ENCODE measurements at regions not wholly inside any gene's neighbourhood (a gene's known extent, or its start where the extent isn't known, plus 50 kb on each side); places are given as distances from the start of the nearest gene placed in this dataset.
A peak's percentile ranks its signal among the peaks of the same experiment; 100 is the strongest.

GRCh38 chrX:7242613-7243012, 94.7 kb upstream of the PUDP start:
- H3K9me3 ChIP-seq (replicated peaks; ENCODE audit: control insufficient read depth, low read depth, low read length), result no peaks in the 10 kb centered on the region
- no peak overlapping the region for H3K27ac ChIP-seq (ENCODE audit: low read length)
- no peaks in the 10 kb centered on the region for H3K36me3 ChIP-seq (ENCODE audit: control insufficient read depth, insufficient read depth, low read length)
- H3K4me3 ChIP-seq (ENCODE audit: low read length), result no peak overlapping the region
- WGBS (ENCODE audit: insufficient coverage), result no CpG with 5 or more reads among the region's 1 CpG
- H3K4me1 ChIP-seq (ENCODE audit: control insufficient read depth, insufficient read depth, low read length), result no peaks in the 10 kb centered on the region
- no peak for DNase-seq
- H3K27me3 ChIP-seq (ENCODE audit: control insufficient read depth, insufficient read depth, low read length), result peaks cover 12% of the 10 kb centered on the region

- no CpG with 5 or more reads among the region's 2 CpGs for WGBS (ENCODE audit: insufficient coverage)
Observed at GRCh38 chrX:7240929-7241328, 93.0 kb upstream of the PUDP start.

DNA sequence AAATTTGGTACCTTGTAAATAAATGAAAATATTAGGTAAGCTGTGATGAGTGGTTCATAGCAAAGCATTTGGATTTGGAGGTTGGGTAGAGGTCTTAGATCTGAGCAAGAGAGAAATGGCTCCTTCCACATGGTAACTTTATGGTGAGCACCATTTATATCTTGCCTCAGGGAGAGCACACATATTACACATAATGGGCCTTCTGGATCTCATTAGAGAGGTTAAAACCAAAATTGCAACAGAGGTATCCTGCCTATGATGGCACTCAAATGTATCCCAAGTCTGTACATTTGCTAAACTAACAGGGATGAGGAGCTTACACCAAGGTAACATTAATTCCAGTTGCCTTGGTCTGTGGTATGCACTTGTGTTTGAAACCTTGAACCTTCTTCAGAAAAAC, 87.1 kb upstream of the PUDP start:
- Histone ChIP-seq H3K36me3 (ENCODE audit: control insufficient read depth, insufficient read depth, low read length) (no peaks in the 10 kb centered on the region), H3K9me3 (replicated peaks; ENCODE audit: control insufficient read depth, low read depth, low read length) (no peaks in the 10 kb centered on the region), H3K4me3 (ENCODE audit: low read length) (no peak overlapping the region), H3K27ac (ENCODE audit: low read length) (no peak overlapping the region), H3K27me3 (ENCODE audit: control insufficient read depth, insufficient read depth, low read length) (peaks cover 5% of the 10 kb centered on the region), H3K4me1 (ENCODE audit: control insufficient read depth, insufficient read depth, low read length) (no peaks in the 10 kb centered on the region)
- no peak for DNase-seq

More at GRCh38 chrX:7240929-7241328, 93.0 kb upstream of the PUDP start:
- DNase-seq, result no peak
- Histone ChIP-seq H3K36me3 (ENCODE audit: control insufficient read depth, insufficient read depth, low read length) (no peaks in the 10 kb centered on the region), H3K4me1 (ENCODE audit: control insufficient read depth, insufficient read depth, low read length) (no peaks in the 10 kb centered on the region), H3K27ac (ENCODE audit: low read length) (no peak overlapping the region), H3K4me3 (ENCODE audit: low read length) (no peak overlapping the region), H3K9me3 (replicated peaks; ENCODE audit: control insufficient read depth, low read depth, low read length) (no peaks in the 10 kb centered on the region), H3K27me3 (ENCODE audit: control insufficient read depth, insufficient read depth, low read length) (peaks cover 12% of the 10 kb centered on the region)

- no peaks in the 10 kb centered on the region for H3K9me3 ChIP-seq (replicated peaks; ENCODE audit: control insufficient read depth, low read depth, low read length)
- peak; percentile 27 for DNase-seq
- peaks cover 11% of the 10 kb centered on the region for H3K27me3 ChIP-seq (ENCODE audit: control insufficient read depth, insufficient read depth, low read length)
- no peaks in the 10 kb centered on the region for H3K4me1 ChIP-seq (ENCODE audit: control insufficient read depth, insufficient read depth, low read length)
- H3K36me3 ChIP-seq (ENCODE audit: control insufficient read depth, insufficient read depth, low read length), result no peaks in the 10 kb centered on the region
- H3K4me3 ChIP-seq (ENCODE audit: low read length), result no peak overlapping the region
- WGBS (ENCODE audit: insufficient coverage), result no CpG with 5 or more reads among the region's 4 CpGs
- no peak overlapping the region for H3K27ac ChIP-seq (ENCODE audit: low read length)
Observed at GRCh38 chrX:7233580-7234406, 85.8 kb upstream of the PUDP start.

GRCh38 chrX:7228226-7228625, 80.3 kb upstream of the PUDP start:
- Histone ChIP-seq H3K4me3 (ENCODE audit: low read length) (no peak overlapping the region), H3K9me3 (replicated peaks; ENCODE audit: control insufficient read depth, low read depth, low read length) (no peaks in the 10 kb centered on the region), H3K27ac (ENCODE audit: low read length) (no peak overlapping the region), H3K36me3 (ENCODE audit: control insufficient read depth, insufficient read depth, low read length) (no peaks in the 10 kb centered on the region), H3K4me1 (ENCODE audit: control insufficient read depth, insufficient read depth, low read length) (no peaks in the 10 kb centered on the region), H3K27me3 (ENCODE audit: control insufficient read depth, insufficient read depth, low read length) (peaks cover 9% of the 10 kb centered on the region)
- no peak for DNase-seq
- no CpG with 5 or more reads among the region's 2 CpGs for WGBS (ENCODE audit: insufficient coverage)

GRCh38 chrX:7225338-7225737, 77.4 kb upstream of the PUDP start:
- Histone ChIP-seq H3K4me3 (ENCODE audit: low read length) (no peak overlapping the region), H3K27ac (ENCODE audit: low read length) (no peak overlapping the region), H3K36me3 (ENCODE audit: control insufficient read depth, insufficient read depth, low read length) (no peaks in the 10 kb centered on the region), H3K27me3 (ENCODE audit: control insufficient read depth, insufficient read depth, low read length) (peaks cover 9% of the 10 kb centered on the region), H3K9me3 (replicated peaks; ENCODE audit: control insufficient read depth, low read depth, low read length) (no peaks in the 10 kb centered on the region), H3K4me1 (ENCODE audit: control insufficient read depth, insufficient read depth, low read length) (no peaks in the 10 kb centered on the region)
- no peak for DNase-seq
- 78% methylated on average over 2 of the region's 2 CpGs for WGBS (ENCODE audit: insufficient coverage)

- Histone ChIP-seq H3K4me1 (ENCODE audit: control insufficient read depth, insufficient read depth, low read length) (no peaks in the 10 kb centered on the region), H3K27ac (ENCODE audit: low read length) (no peak overlapping the region), H3K4me3 (ENCODE audit: low read length) (no peak overlapping the region), H3K9me3 (replicated peaks; ENCODE audit: control insufficient read depth, low read depth, low read length) (no peaks in the 10 kb centered on the region), H3K36me3 (ENCODE audit: control insufficient read depth, insufficient read depth, low read length) (no peaks in the 10 kb centered on the region), H3K27me3 (ENCODE audit: control insufficient read depth, insufficient read depth, low read length) (peaks cover 3% of the 10 kb centered on the region)
- no peak for DNase-seq
- WGBS (ENCODE audit: insufficient coverage), result 100% methylated on average over 1 of the region's 2 CpGs
Observed at GRCh38 chrX:7223271-7223670, 75.3 kb upstream of the PUDP start.

GRCh38 chrX:7220121-7220520, 72.2 kb upstream of the PUDP start:
- Histone ChIP-seq H3K27ac (ENCODE audit: low read length) (no peak overlapping the region), H3K36me3 (ENCODE audit: control insufficient read depth, insufficient read depth, low read length) (no peaks in the 10 kb centered on the region), H3K4me1 (ENCODE audit: control insufficient read depth, insufficient read depth, low read length) (no peaks in the 10 kb centered on the region), H3K27me3 (ENCODE audit: control insufficient read depth, insufficient read depth, low read length) (peaks cover 1% of the 10 kb centered on the region), H3K9me3 (replicated peaks; ENCODE audit: control insufficient read depth, low read depth, low read length) (no peaks in the 10 kb centered on the region), H3K4me3 (ENCODE audit: low read length) (no peak overlapping the region)
- no peak for DNase-seq
- WGBS (ENCODE audit: insufficient coverage), result 100% methylated on average over 2 of the region's 10 CpGs

DNA sequence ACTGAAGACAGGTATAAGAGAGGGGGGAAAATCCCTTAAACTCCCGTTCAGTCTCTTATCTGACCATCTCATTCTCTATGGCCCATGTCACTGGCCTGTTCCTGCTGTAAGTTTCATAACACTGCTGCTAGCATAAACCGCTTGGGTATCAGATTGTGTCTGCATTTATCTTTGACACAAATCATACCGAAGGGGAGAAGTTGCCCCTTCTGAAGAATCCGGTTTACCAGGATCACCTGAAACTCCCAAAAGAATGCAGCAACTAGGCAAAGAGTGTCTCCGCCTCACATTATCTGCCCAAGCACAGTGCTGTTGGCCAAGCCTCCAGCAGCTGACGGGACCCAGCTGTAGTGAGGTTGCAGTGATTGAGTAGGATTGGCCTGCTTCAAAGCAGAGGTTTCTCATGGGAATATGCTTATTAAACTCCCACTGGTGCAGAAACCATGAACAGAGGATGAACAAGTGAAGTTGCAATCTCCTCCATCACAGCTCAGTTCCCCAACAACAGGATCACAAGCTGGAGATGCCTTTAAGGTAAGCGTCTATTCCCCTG, 71.3 kb upstream of the PUDP start:
- DNase-seq, result no peak
- H3K27ac ChIP-seq (ENCODE audit: low read length), result no peak overlapping the region
- H3K36me3 ChIP-seq (ENCODE audit: control insufficient read depth, insufficient read depth, low read length), result no peaks in the 10 kb centered on the region
- H3K9me3 ChIP-seq (replicated peaks; ENCODE audit: control insufficient read depth, low read depth, low read length), result no peaks in the 10 kb centered on the region
- 82% methylated on average over 3 of the region's 7 CpGs for WGBS (ENCODE audit: insufficient coverage)
- H3K4me3 ChIP-seq (ENCODE audit: low read length), result no peak overlapping the region
- H3K27me3 ChIP-seq (ENCODE audit: control insufficient read depth, insufficient read depth, low read length), result no peaks in the 10 kb centered on the region
- no peaks in the 10 kb centered on the region for H3K4me1 ChIP-seq (ENCODE audit: control insufficient read depth, insufficient read depth, low read length)

- Histone ChIP-seq H3K27me3 (ENCODE audit: control insufficient read depth, insufficient read depth, low read length) (no peaks in the 10 kb centered on the region), H3K4me1 (ENCODE audit: control insufficient read depth, insufficient read depth, low read length) (no peaks in the 10 kb centered on the region), H3K36me3 (ENCODE audit: control insufficient read depth, insufficient read depth, low read length) (no peaks in the 10 kb centered on the region), H3K27ac (ENCODE audit: low read length) (no peak overlapping the region), H3K4me3 (ENCODE audit: low read length) (no peak overlapping the region), H3K9me3 (replicated peaks; ENCODE audit: control insufficient read depth, low read depth, low read length) (no peaks in the 10 kb centered on the region)
- 76% methylated on average over 4 of the region's 8 CpGs for WGBS (ENCODE audit: insufficient coverage)
- DNase-seq, result no peak
Observed at GRCh38 chrX:7218321-7219152, 70.6 kb upstream of the PUDP start.

All from muscle of leg (tissue), 3 donors.